Mucosa of descending colon (tissue), 3 donors: ENCODE measurements at regions not wholly inside any gene's neighbourhood (a gene's known extent, or its start where the extent isn't known, plus 50 kb on each side); places are given as distances from the start of the nearest gene placed in this dataset.

Experiments
- ATAC-seq: fragments of 200-7000 bp; cut with Tn5 transposase; one replicate; pipeline ENCODE4 v1.9.1; 2020; ENCODE audit warnings: mild to moderate bottlenecking, moderate library complexity
- DNase-seq, 3 donors: peaks; one replicate each; pipeline ENCODE4 v3.0.0-alpha.2; 2020
- H3K36me3 ChIP-seq: fragments of 200-600 bp; one replicate; pipeline ENCODE4 v1.8.0; 2021; ENCODE audit warnings: low read depth, mild to moderate bottlenecking
- H3K4me1 ChIP-seq: fragments of 200-600 bp; one replicate; pipeline ENCODE4 v1.8.0; 2021; ENCODE audit warnings: low read depth, mild to moderate bottlenecking
- H3K4me3 ChIP-seq: fragments of 200-600 bp; one replicate; pipeline ENCODE4 v1.8.0; 2021; ENCODE audit warnings: mild to moderate bottlenecking
- H3K9me3 ChIP-seq: fragments of 200-600 bp; one replicate; pipeline ENCODE4 v1.8.0; 2021; ENCODE audit warnings: mild to moderate bottlenecking
- CTCF ChIP-seq: fragments of 200-600 bp; IDR thresholded peaks from one replicate; pipeline ENCODE4 v1.8.0; 2022; ENCODE audit warnings: antibody characterized with exemption, mild to moderate bottlenecking
- intact Hi-C, 2 donors: fragments of 100-400 bp; cut with DNase I in 1 of 2; cut with micrococcal nuclease in 1 of 2; formaldehyde crosslinking; loops; one replicate each; pipeline versions ENCODE4 v1.11.0 to v1.11.1; 2022; cut with DNase I, micrococcal nuclease
- donor health status: DM: no; HTN: no; CAD: no; lungs with moderate emphysema.
- donor health status: DM: no; HTN: no; CAD: no.
- donor health status: DM: no; HTN: yes; CAD: no.

- no peak for ATAC-seq
- DNase-seq = no peak
- no peak overlapping the region for H3K4me3 ChIP-seq
- H3K36me3 ChIP-seq = no peaks in the 10 kb centered on the region
- peaks cover 7% of the 10 kb centered on the region for H3K9me3 ChIP-seq
- no peak for TF ChIP-seq CTCF
- H3K4me1 ChIP-seq = peaks cover 4% of the 10 kb centered on the region
- intact Hi-C loops = no loop called here
These were observed 84.6 kb upstream of the SPTBN1 start for GRCh38 chr2:54371460-54372065.

GRCh38 chr2:54372361-54372760, 83.8 kb upstream of the SPTBN1 start:
- ATAC-seq (no peak), DNase-seq (no peak)
- intact Hi-C loops = no loop called here
- Histone ChIP-seq H3K9me3 (peaks cover 7% of the 10 kb centered on the region), H3K4me3 (no peak overlapping the region), H3K36me3 (no peaks in the 10 kb centered on the region), H3K4me1 (peaks cover 4% of the 10 kb centered on the region)
- TF ChIP-seq CTCF = no peak

GRCh38 chr2:54373855-54374254, 82.3 kb upstream of the SPTBN1 start:
- intact Hi-C loops = no loop called here
- H3K4me1 ChIP-seq = peaks cover 4% of the 10 kb centered on the region
- no peaks in the 10 kb centered on the region for H3K36me3 ChIP-seq
- TF ChIP-seq CTCF = no peak
- peaks cover under 1% of the 10 kb centered on the region for H3K9me3 ChIP-seq
- H3K4me3 ChIP-seq = no peak overlapping the region
- DNase-seq = no peak
- ATAC-seq = no peak

GRCh38 chr2:54374591-54375364, 81.3 kb upstream of the SPTBN1 start:
- H3K4me3 ChIP-seq = no peak overlapping the region
- H3K4me1 ChIP-seq = peaks cover 4% of the 10 kb centered on the region
- no peaks in the 10 kb centered on the region for H3K36me3 ChIP-seq
- no peaks in the 10 kb centered on the region for H3K9me3 ChIP-seq
- ATAC-seq (no peak), DNase-seq (no peak)
- no peak for TF ChIP-seq CTCF
- intact Hi-C loops = no loop called here

- DNase-seq (no peak), ATAC-seq (no peak)
- no peak overlapping the region for H3K4me3 ChIP-seq
- H3K36me3 ChIP-seq = no peaks in the 10 kb centered on the region
- no peaks in the 10 kb centered on the region for H3K4me1 ChIP-seq
- no peak for TF ChIP-seq CTCF
- H3K9me3 ChIP-seq = no peaks in the 10 kb centered on the region
- intact Hi-C loops = no loop called here
These were observed 78.7 kb upstream of the SPTBN1 start for GRCh38 chr2:54377451-54377850.
